Nephron progenitor cell (in vitro differentiated cells): ENCODE measurements at regions not wholly inside any gene's neighbourhood (a gene's known extent, or its start where the extent isn't known, plus 50 kb on each side); places are given as distances from the start of the nearest gene placed in this dataset.

ENCODE experiments used
- DNase-seq: peaks from one replicate; pipeline ENCODE4 v3.0.0; 2021
- H3K27ac Mint-ChIP-seq: 2 replicates; pipeline ENCODE4 v1.8.0; 2021; ENCODE audit warnings: mild to moderate bottlenecking, moderate library complexity, mixed read lengths
- H3K27me3 Mint-ChIP-seq: 2 replicates; pipeline ENCODE4 v1.8.0; 2021; ENCODE audit warnings: mild to moderate bottlenecking, low read depth, mixed read lengths; ENCODE audit not compliant: poor library complexity
- H3K36me3 Mint-ChIP-seq: 2 replicates; pipeline ENCODE4 v1.8.0; 2021; ENCODE audit warnings: low read depth, mixed read lengths
- H3K4me1 Mint-ChIP-seq: 2 replicates; pipeline ENCODE4 v1.8.0; 2021; ENCODE audit warnings: mixed read lengths
- H3K4me3 Mint-ChIP-seq: 2 replicates; pipeline ENCODE4 v1.8.0; 2021; ENCODE audit warnings: mild to moderate bottlenecking, moderate library complexity, mixed read lengths
- H3K9me3 Mint-ChIP-seq: 2 replicates; pipeline ENCODE4 v1.8.0; 2021; ENCODE audit warnings: mild to moderate bottlenecking, moderate library complexity, mixed read lengths
- TF ChIP-seq, protein P1 (sequence below): fragments of 200-600 bp; sonication (generic); IDR thresholded peaks from 2 replicates; pipeline ENCODE4 v1.5.0; 2021; ENCODE audit warnings: antibody characterized with exemption

- no peak overlapping the region for H3K4me3 Mint-ChIP-seq
- no peaks in the 10 kb centered on the region for H3K36me3 Mint-ChIP-seq
- DNase-seq: no peak
- peaks cover 6% of the 10 kb centered on the region for H3K27me3 Mint-ChIP-seq
- H3K27ac Mint-ChIP-seq: peak overlapping the region; percentile 53
- peaks cover 11% of the 10 kb centered on the region for H3K4me1 Mint-ChIP-seq
- TF ChIP-seq, protein P1, sequence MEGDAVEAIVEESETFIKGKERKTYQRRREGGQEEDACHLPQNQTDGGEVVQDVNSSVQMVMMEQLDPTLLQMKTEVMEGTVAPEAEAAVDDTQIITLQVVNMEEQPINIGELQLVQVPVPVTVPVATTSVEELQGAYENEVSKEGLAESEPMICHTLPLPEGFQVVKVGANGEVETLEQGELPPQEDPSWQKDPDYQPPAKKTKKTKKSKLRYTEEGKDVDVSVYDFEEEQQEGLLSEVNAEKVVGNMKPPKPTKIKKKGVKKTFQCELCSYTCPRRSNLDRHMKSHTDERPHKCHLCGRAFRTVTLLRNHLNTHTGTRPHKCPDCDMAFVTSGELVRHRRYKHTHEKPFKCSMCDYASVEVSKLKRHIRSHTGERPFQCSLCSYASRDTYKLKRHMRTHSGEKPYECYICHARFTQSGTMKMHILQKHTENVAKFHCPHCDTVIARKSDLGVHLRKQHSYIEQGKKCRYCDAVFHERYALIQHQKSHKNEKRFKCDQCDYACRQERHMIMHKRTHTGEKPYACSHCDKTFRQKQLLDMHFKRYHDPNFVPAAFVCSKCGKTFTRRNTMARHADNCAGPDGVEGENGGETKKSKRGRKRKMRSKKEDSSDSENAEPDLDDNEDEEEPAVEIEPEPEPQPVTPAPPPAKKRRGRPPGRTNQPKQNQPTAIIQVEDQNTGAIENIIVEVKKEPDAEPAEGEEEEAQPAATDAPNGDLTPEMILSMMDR: no peak
- H3K9me3 Mint-ChIP-seq: no peaks in the 10 kb centered on the region
Measured at GRCh38 chr2:151150331-151151320, 111.0 kb downstream of the RBM43 start.

- TF ChIP-seq, protein P1: no peak
- no peaks in the 10 kb centered on the region for H3K4me1 Mint-ChIP-seq
- no peaks in the 10 kb centered on the region for H3K36me3 Mint-ChIP-seq
- no peak overlapping the region for H3K4me3 Mint-ChIP-seq
- no peak for DNase-seq
- H3K27me3 Mint-ChIP-seq: no peaks in the 10 kb centered on the region
- H3K27ac Mint-ChIP-seq: no peak overlapping the region
- peaks cover 4% of the 10 kb centered on the region for H3K9me3 Mint-ChIP-seq
Measured at GRCh38 chr2:151138507-151138906, 123.2 kb downstream of the RBM43 start.

- H3K36me3 Mint-ChIP-seq: no peaks in the 10 kb centered on the region
- no peaks in the 10 kb centered on the region for H3K27me3 Mint-ChIP-seq
- TF ChIP-seq, protein P1: no peak
- H3K4me1 Mint-ChIP-seq: no peaks in the 10 kb centered on the region
- H3K4me3 Mint-ChIP-seq: no peak overlapping the region
- peaks cover 4% of the 10 kb centered on the region for H3K9me3 Mint-ChIP-seq
- no peak for DNase-seq
- H3K27ac Mint-ChIP-seq: no peak overlapping the region
Measured at GRCh38 chr2:151137526-151137925, 124.1 kb downstream of the RBM43 start.

- Mint-ChIP-seq H3K27me3 (peaks cover 7% of the 10 kb centered on the region), H3K9me3 (peaks cover 38% of the 10 kb centered on the region), H3K4me1 (no peaks in the 10 kb centered on the region), H3K36me3 (peaks cover 5% of the 10 kb centered on the region), H3K4me3 (no peak overlapping the region), H3K27ac (no peak overlapping the region)
- TF ChIP-seq, protein P1: no peak
- no peak for DNase-seq
Measured at GRCh38 chr2:151120011-151120410, 141.7 kb downstream of the RBM43 start.

GRCh38 chr2:151119374-151119773, 142.3 kb downstream of the RBM43 start:
- H3K4me1 Mint-ChIP-seq: no peaks in the 10 kb centered on the region
- TF ChIP-seq, protein P1: no peak
- peaks cover 3% of the 10 kb centered on the region for H3K27me3 Mint-ChIP-seq
- peaks cover 33% of the 10 kb centered on the region for H3K9me3 Mint-ChIP-seq
- H3K27ac Mint-ChIP-seq: no peak overlapping the region
- no peak for DNase-seq
- peaks cover 5% of the 10 kb centered on the region for H3K36me3 Mint-ChIP-seq
- H3K4me3 Mint-ChIP-seq: no peak overlapping the region
